ENCODE measurements at regions not wholly inside any gene's neighbourhood (a gene's known extent, or its start where the extent isn't known, plus 50 kb on each side); places are given as distances from the start of the nearest gene placed in this dataset.
A peak's percentile ranks its signal among the peaks of the same experiment; 100 is the strongest.

DNA sequence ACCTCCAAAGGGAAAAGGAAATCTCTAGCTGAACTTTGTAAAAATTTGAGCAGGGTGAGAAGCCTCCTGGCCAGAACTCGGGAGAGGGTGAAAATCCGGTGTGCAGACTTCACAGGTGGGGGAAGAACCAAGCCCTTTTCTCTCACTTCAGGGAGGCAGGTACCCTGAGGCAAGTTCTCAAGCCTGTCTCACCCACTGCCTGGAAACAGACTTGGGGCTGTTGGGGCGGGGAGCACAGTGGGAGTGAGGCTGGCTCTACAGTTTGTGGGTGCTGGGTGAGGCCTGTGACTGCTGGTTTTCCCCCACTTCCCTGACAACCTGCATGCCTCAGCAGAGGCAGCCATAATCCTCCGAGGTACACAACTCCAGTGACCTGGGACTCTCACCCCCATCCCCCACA, 187.1 kb downstream of the KIF4B start:
- DNase-seq (ENCODE audit: low spot score) = no peak

DNA sequence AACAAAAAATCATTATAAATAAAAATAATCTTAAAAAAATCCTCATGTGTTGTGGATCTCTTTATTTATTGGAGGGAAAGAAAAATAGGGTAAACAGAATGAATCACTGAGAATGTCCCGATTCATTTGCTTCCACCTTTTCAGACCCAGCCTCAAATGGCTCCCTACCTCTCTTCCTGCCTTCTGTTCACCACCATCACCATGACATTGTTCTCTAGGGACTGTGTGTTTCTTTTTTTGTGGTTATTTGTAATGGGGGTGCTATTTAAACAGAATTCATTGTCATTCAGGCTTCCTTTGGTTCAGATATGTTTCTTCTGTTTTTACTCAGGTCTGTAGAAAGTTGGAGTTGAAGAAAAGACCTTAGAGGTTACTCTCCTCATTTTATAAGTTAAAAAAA, 198.2 kb downstream of the KIF4B start:
- DNase-seq (ENCODE audit: low spot score) = no peak

DNA sequence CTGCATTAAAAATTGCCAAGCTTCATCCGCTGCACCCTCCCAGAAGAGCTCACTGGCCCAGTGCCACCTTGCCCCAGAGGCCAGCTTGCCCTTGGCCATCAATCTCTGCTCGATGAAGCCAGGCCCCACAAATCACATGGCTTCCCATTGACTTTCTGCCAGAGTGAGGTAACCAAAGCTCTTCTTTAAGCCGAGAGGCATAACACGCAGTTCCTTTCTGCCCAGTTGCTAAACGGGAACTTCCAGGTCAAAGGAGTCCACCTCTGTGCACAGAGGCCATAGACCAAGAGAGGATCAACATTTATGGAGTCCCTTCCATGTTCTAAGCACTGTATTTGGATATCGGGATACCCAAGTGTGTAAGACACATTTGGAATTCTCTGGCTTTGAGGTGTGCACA, 208.8 kb downstream of the KIF4B start:
- no peak for DNase-seq (ENCODE audit: low spot score)

DNA sequence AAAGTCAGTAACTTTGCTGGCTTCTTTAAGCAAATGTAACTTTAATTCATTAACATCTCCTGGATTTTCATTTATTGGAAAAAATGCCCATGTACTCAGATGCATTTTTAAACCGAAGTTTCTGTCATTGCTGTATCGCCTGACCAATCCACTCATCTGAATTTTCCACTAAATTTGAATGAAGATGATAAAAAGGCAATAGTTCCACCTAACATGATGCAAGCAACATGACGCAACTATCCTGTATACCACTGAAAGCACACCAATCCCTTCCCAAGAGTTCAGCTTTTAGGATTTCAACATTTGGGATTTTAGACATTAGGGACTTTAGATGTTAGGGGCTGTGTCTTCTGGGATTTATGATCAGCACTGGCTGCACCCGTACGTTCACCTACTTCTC, 215.6 kb downstream of the KIF4B start:
- no peak for DNase-seq (ENCODE audit: low spot score)

DNA sequence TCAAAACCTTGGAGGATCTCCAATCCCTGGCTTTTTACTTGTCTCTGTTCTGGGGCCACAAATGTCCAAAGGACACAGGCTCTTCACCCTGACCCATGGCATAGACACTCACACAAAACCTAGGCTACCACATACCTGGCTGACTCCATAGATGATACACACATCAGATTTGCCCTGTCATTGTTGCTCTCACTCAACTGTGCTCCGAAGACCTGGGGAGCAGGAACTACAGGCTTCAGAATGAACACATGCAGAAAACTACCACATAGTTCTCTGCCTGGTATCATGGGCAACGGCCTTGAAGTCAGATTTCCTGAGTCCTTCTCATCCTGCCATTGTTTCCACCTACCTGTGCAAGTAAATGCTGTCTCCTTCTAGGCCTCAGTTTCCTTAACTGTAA, 226.2 kb downstream of the KIF4B start:
- no peak for DNase-seq (ENCODE audit: low spot score)

DNA sequence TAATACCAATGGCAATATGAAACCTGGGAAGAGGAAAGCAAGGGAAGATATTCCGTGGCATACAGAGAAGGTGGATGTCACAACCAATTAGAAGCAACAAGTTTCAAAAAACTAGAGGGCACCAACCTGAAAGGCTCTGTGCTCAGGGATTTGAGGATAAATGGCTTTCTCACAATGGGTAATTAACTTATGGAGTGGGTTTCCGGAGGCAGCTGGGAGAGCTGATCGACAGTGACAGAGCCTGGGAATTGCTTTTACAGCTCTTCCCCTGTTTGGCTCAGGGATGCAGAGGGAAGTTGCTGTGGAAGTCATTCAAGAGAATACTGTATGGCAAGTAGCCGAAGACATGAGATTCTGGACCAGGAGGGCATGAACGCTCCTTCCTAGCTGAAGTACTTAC, 237.0 kb downstream of the KIF4B start:
- DNase-seq (ENCODE audit: low spot score) = no peak

DNA sequence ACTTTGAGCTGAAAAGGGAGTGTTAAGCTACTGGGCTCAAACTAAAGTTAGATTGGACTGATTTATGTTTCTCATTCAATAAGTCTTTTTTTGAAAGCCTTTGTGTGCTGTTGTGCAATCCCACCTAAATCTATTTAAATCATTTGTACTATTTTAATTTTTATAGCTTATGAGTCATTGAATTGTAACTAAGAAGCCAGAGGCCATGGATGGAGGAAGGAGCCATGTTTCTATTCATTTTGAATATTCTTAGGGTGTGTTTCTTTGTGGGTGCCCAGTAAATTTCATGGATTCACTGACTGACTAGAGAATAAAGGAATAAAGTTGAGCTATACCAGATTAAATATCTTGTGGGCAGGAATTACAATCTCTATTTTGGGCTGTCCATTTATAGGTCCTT, 238.5 kb downstream of the KIF4B start:
- no peak for DNase-seq (ENCODE audit: low spot score)

DNA sequence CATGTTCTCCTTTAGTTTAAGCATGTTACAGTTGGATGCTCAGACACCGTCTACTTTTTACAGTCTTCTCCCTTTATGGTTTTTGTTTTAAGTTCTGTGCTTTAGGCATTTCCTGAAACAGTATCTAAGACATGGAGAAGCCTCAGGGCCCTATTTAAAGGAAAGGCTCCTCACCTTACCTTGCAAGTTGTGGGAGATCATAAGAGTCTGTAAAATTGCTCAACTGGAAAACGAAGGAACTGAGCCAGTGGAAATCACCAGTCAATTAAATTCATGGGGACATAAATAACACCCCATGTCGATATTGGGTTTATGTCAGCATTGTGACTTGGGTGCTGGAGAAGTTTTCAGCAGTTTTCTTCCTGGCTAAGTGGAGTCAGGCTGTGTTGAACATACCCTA, 239.2 kb downstream of the KIF4B start:
- DNase-seq (ENCODE audit: low spot score) = no peak

DNA sequence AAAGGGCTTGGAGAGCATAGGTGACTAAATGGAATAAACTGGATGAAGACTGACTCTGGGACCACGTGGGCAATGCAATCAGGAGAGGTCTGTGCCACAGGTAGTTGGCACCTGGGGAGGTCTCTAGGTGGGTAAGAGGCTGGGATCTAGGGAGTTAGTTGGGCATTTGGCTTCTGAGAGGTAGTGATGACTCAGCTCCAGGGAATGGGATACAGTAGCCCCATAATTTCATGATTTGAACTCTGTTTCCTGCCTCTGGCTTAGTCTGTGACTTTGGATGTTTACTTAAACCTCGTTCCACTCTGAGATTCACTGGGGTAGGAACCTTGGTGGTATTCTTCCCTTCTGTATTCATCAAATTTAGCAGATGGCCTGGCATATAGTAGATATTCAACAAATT, 240.8 kb downstream of the KIF4B start:
- no peak for DNase-seq (ENCODE audit: low spot score)

DNA sequence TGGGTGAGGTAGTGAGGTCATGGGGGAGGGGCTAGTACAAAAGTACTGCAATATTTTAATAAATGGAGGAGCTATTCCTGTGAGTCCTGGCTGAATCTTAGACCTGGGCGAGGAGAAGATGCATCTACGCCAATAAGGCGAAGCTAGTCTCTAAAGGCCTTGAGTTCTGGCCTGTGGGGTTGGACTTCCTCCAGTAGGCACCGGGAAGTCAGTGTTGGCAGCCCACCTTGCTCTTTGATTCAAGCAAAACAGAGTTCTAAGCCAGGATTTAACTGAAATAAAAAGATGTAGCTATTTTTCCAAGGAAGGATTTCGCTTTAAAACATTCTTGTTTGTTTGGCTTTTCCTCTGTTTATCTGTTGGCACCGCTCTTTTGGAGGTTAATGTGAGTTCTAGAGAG, 244.6 kb downstream of the KIF4B start:
- DNase-seq (ENCODE audit: low spot score) = no peak

DNA sequence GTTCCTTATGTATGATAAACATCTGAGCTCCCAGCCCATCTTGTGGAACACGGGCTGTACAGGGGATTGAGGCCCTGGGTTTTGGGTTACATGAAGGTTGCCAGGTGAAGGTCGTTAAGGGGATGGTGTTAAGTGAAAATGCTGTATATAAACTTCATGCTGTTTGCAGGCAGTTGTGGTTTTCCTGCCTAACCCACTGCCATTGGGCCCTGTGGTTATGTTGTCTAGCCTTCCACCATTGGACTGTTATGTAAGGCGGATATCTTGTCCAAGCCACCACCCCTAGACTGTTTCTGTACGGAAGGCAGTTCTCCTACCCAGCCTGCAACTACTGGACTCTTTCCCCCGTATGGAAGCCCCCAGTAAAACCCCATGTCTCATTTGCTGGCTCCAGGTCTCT, 246.1 kb downstream of the KIF4B start:
- DNase-seq (ENCODE audit: low spot score) = no peak

DNA sequence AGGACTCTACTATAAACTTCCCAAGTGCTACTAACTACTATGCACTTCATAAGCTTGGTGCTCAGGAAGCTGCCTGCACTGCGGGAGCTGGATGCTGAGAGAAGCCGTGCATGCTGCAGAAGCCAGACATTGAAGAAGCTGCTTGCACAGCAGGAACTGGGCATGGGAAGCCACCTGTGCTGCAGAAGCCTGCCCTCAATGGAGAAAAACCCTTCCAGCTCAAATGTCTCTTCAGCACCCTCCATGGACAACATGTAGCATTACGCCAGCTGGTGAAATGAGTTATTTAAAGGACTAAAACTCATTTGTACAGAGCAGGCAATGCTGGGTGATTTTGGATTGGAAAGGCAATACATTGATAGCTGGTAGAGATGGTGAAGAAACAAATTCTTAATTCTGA, 247.2 kb downstream of the KIF4B start:
- no peak for DNase-seq (ENCODE audit: low spot score)

DNA sequence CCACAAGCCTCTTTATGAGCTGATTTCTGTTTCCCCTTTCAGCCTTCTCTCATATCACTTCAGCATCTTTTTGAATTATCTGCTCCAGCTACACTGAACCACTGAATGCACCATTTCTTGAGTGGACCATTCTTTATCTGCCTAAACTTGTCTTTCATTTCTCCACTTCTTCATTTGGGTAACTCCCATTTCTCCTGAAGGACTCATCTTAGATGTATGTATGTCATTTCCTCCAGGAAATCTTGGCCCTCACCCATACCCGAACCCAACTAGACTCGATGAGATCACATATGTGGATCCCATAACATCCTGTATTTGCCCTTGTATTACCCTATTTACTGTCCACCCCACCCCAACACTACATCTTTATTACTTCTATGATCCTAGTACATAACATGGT, 249.8 kb downstream of the KIF4B start:
- no peak for DNase-seq (ENCODE audit: low spot score)

DNA sequence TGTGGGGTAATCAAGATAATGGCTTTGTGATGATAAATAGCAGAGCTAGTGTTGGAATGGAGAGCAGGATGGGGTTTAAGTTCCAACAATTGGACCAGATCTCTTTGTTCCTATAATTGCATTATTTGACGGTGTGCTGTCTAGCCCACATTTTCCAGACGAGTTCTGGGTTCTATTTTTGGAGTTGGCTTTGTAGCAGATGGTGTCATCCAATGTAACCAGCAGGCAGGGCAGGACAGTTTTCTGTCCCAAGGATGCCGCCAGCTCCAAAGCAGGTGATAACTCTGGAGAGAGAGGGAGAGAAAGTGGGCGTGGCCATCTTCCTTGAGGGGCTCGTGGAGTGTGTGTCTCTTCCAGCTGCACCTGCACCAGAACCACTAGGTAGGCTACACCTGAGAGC, 251.3 kb downstream of the KIF4B start:
- DNase-seq (ENCODE audit: low spot score) = no peak

DNA sequence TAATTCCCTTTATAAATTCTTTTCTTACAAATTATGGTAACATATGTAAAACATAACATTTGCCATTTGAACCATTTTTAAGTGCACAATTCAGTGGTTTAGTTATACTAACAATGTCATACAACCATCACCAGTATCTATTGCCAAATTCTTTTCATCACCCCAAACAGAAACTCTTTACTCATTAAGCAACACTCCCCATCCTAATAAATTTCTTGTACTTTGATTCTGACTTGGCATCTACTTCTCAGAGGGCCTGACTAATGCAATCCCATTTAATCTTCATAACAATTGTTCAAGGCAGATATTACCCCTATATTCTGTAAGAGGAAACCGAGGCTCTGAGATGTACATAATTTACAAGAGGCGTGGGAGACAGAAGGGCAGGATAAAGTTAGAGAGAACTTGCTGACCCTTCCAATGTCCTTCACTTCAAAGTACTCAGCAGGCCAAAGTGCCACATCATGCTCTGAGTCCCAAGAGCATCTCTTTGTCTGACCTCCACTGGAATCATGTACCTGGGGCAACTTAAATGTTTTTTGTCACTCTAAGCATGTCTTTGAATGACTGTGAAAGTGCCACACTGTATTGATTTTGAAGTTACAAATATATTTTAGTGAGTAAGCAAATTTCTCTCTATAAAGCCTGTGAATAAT, 255.3 kb downstream of the KIF4B start:
- no peak for DNase-seq (ENCODE audit: low spot score)

DNA sequence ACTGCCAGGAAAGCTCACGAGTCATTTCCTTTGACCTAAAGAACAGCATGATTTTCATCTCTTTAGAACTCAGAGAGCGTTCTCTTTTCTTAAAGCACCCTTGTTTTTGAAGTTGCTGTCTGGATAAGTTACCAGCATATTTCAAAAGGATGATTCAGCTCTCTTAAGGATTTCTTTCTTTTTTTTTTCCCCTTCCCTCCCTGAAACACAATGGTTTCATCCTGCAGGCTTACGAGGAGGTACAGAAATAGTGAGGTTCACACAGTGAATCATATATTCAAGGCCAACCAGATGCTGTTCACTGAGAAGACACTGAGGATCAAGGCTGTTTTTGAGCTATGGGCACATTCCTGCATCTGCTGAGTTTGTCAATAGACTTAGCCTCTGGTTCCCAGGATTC, 257.2 kb downstream of the KIF4B start:
- no peak for DNase-seq (ENCODE audit: low spot score)

DNA sequence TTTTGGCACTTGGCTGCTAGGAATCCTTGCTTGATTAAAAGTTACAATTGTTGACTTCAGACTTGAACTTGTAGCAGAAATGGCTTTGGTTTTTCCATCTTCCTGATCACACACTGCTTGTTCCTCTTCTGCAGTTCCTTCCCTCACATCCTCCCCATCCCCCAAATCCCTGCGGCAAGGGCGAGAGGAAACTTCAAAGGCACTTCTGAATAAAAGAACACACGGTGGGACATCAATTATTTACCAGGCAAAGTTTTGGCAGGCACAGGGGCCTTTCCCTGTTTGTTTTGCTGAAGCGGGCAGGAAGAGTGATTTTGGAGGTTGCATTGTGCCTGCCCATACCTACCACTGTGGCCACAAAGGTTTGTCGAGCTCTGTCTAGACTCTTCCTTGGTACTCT, 260.9 kb downstream of the KIF4B start:
- no peak for DNase-seq (ENCODE audit: low spot score)

DNA sequence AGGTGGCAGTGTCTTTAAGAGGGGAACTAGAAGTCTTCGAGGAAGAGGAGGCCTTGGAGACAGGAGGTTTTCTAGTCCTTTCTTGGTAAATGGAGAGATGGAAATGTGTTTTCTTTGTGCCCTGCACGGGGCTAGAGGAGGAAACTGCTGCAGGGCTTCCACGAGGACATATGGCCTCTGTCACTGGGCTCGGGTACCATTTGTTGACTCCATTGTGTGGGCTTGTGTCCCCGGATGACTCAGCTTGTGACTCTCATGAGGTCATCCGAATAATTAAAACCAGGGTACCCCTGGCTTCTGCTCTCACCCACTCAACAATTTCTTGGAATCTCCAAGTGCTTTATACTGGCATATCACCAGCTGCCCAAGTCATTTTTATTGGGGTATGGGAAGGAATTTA, 261.7 kb downstream of the KIF4B start:
- no peak for DNase-seq (ENCODE audit: low spot score)

DNA sequence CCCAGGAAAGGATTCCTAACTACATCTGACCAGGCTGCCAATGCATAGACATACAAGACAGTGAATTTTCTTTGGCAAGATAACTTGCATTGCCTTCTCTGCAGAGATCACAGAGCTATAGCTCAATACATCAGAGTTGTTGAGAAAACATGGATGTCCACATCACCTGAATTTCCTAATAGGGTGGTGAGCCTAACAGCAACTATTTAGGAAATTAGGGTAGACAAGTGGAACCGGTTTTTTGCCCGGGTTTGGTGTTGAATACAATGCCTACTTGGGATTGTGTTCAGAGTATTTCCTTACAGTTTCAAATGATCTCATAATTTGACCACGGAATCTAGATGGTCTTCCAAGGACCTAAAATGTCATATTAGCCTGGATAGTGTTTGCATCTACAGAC, 262.7 kb downstream of the KIF4B start:
- DNase-seq (ENCODE audit: low spot score) = no peak

DNA sequence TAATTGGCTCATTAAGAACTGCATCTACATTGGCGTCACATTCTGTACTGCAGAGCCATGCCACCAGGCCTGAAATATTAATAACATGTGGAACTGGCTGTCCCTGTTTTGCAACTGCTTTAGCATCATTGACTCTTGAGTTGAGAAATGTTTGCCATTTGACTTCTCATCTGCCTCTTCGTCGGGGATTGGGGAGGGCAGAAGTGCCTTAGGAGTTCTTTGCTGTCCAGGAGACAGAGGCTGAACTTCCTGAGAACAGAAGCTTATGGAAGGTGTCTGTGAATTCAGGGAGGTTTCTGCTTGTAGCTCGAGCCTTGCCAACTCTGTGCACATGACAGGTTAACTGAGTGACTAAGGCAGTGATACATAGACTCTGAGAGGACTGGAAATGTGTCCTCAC, 265.0 kb downstream of the KIF4B start:
- DNase-seq (ENCODE audit: low spot score) = no peak

DNA sequence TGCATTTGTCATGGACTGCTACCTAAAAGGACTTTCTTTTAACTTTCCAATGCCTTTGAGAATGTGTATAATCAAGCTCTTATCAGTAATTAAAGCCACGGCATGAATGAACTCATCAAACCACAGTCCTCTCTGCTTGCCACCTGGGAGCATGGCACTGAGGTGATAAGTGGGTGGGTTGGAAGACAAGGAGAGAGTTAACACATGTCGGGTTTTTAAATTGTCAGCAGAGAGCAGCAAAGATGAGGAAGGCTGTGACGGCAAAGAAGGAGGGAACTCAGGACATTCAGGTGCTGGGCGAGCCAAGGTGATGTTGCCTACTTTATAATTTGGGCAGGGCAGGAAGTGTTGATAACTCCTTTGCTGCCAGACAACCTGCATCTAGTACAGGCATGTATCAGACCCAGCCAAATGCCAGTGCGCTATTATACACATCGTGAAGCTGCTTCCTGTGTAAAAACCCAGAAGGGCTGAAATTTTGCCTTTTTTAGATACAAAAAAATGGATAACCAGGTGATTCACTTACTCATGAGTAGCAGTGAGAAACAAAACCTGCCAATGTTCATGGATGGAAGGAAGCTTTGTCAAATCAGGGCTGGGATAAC, 269.1 kb downstream of the KIF4B start:
- DNase-seq (ENCODE audit: low spot score) = no peak

DNA sequence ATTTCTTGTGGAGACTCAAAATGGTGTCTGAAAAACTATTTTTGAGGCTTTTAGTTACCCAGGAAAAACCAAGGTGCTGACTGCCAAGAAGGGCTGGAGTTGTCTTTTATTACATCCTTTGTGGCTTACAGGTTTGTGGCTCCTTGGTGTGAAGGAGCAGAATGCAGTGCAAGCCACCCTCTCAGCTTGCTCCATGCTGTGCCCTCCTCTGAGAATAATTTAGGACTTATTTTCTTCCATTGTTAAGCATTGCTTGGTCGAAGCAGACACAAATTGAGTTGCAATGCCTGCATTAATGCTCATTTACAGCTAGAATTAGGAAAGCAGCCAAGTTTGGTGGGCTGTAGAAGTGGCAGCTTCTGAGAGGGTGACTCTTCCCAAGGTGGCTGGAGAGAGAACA, 272.2 kb downstream of the KIF4B start:
- DNase-seq (ENCODE audit: low spot score) = no peak

DNA sequence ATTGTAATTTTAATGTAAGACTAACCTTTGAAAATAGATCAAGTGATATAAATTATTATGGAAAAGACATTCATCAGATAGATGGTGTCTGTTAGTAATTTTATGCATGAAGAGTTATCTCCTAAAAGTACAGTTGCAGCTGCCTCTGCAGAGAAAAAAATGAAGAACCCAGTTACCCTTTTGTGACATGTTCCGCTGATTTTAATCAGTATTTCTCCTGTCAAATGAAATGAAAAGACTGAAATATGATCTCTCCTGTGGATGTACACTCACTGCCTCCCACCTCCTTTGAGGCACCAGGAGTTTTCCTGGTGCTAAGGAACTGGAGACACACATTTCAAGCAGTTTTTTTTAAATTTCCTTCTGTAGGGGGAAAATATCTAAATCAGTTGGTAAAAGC, 277.4 kb downstream of the KIF4B start:
- peak; percentile 34 for DNase-seq (ENCODE audit: low spot score)

DNA sequence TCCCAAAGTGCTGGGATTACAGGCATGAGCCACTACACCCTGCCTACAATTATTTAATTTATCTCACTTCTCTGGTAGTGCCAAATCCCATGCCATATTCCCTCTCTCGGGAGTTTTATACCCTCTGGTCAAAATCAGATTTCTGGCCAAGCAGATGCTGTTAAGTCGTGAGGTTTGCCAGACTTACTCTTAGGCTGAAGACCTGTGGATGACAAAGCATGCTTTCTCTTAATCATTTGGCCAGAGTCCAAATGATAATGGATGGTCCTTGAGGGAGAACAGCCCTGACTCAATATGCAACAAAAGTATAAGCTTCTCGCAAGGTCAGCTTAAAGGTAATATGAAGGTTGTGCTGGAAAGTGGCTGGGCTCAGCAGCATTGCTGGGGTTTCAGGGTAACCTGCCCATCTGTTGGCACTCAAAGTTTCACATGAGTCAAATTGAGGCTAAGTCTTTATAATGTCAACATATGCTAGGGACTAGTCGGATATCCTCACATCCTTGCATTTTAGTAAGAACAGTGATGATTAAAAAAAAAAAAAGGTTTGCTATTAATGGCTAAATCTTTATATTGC, 280.1 kb downstream of the KIF4B start:
- no peak for DNase-seq (ENCODE audit: low spot score)

All from putamen (tissue), 1 donor.